Iris pigment epithelial cell (primary cell): ENCODE measurements at regions not wholly inside any gene's neighbourhood (a gene's known extent, or its start where the extent isn't known, plus 50 kb on each side); places are given as distances from the start of the nearest gene placed in this dataset.

Experiments used
- DNase-seq: peaks from one replicate; pipeline ENCODE4 v3.0.0-alpha.2; 2011; ENCODE audit warnings: low read depth

GRCh38 chr6:167442796-167443680 lies 118.2 kb downstream of the TTLL2 start:
- no peak for DNase-seq

- DNase-seq, result no peak
Measured at GRCh38 chr6:167444602-167445346, 119.9 kb downstream of the TTLL2 start.

- no peak for DNase-seq
Measured at GRCh38 chr6:167445568-167445967, 120.7 kb downstream of the TTLL2 start.

- DNase-seq, result no peak
Measured at GRCh38 chr6:167446046-167446445, 121.2 kb downstream of the TTLL2 start.

- DNase-seq, result no peak
Measured at GRCh38 chr6:167446971-167447370, 122.1 kb downstream of the TTLL2 start.

- no peak for DNase-seq
Measured at GRCh38 chr6:167448378-167448777, 123.5 kb downstream of the TTLL2 start.

- no peak for DNase-seq
Measured at GRCh38 chr6:167449094-167449861, 124.4 kb downstream of the TTLL2 start.

- DNase-seq, result no peak
Measured at GRCh38 chr6:167450626-167451025, 125.7 kb downstream of the TTLL2 start.

- no peak for DNase-seq
Measured at GRCh38 chr6:167452338-167453081, 127.6 kb downstream of the TTLL2 start.

GRCh38 chr6:167453082-167453446 lies 128.2 kb downstream of the TTLL2 start:
- no peak for DNase-seq

- DNase-seq, result no peak
Measured at GRCh38 chr6:167454003-167454402, 129.1 kb downstream of the TTLL2 start.

- no peak for DNase-seq
Measured at GRCh38 chr6:167455371-167455770, 130.5 kb downstream of the TTLL2 start.

- DNase-seq, result no peak
Measured at GRCh38 chr6:167462514-167463312, 137.8 kb downstream of the TTLL2 start.

- no peak for DNase-seq
Measured at GRCh38 chr6:167464177-167464576, 139.3 kb downstream of the TTLL2 start.

GRCh38 chr6:167465482-167465881 lies 140.6 kb downstream of the TTLL2 start:
- no peak for DNase-seq

GRCh38 chr6:167467282-167467681 lies 142.4 kb downstream of the TTLL2 start:
- no peak for DNase-seq

- DNase-seq, result no peak
Measured at GRCh38 chr6:167467793-167468431, 143.0 kb downstream of the TTLL2 start.

GRCh38 chr6:167469101-167469500 lies 144.2 kb downstream of the TTLL2 start:
- DNase-seq, result no peak

GRCh38 chr6:167469672-167470071 lies 144.8 kb downstream of the TTLL2 start:
- DNase-seq, result no peak

GRCh38 chr6:167470101-167470835 lies 145.4 kb downstream of the TTLL2 start:
- DNase-seq, result no peak
